Suppressor macrophage treated with lipopolysaccharide for 4 hours (primary cell): ENCODE measurements at regions not wholly inside any gene's neighbourhood (a gene's known extent, or its start where the extent isn't known, plus 50 kb on each side); places are given as distances from the start of the nearest gene placed in this dataset.
"Not testable (repeated sequence)": the region's sequence is repeated elsewhere in the genome, so short reads cannot be mapped to it uniquely, and the experiment has no call there.

Source experiments
- DNase-seq: peaks from one replicate; pipeline ENCODE4 v3.0.0-alpha.2; 2020

DNA sequence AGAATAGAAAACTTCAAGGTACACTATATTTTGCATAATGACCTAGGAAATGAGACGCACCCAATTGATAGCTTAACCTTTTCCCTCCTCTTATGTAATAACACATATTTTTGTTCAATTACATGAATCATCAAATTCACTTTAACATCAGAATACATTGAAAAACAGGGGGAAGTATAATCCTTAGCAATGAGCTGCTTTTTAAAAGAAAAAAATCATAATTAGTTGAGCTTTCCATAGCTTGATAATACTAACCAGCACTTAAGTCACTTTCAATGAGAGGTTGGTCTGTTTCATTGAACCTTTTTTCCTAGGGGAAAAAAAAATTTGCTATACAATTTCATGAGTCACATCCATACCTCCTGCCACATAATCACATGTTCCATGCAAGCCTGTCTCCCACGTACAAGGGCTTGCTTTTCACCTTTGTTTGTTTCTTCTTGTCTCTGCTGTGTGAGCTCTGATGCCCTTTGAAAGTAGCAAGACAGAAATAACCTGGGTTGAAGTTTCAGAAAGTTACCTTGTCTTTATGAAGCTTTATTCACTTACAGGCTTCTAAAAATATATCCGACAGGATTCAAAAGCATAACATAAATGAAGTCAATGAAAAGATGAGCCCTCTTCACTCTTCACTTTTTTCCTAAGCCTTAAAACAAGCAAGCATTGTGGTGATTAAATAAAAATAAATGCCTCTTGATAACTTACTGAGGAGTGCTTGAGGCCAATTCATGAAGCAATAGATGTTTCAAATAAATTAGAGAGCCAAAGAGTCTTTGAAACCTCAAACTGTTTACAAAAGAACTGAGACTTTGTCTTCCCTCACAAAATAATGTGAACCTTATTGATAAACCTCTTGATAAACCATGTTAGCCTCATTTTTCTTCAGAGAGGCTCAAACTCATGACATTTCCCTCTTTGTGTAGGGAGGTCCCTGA is 108.5 kb downstream of the FEM1C start:
- no peak for DNase-seq

DNA sequence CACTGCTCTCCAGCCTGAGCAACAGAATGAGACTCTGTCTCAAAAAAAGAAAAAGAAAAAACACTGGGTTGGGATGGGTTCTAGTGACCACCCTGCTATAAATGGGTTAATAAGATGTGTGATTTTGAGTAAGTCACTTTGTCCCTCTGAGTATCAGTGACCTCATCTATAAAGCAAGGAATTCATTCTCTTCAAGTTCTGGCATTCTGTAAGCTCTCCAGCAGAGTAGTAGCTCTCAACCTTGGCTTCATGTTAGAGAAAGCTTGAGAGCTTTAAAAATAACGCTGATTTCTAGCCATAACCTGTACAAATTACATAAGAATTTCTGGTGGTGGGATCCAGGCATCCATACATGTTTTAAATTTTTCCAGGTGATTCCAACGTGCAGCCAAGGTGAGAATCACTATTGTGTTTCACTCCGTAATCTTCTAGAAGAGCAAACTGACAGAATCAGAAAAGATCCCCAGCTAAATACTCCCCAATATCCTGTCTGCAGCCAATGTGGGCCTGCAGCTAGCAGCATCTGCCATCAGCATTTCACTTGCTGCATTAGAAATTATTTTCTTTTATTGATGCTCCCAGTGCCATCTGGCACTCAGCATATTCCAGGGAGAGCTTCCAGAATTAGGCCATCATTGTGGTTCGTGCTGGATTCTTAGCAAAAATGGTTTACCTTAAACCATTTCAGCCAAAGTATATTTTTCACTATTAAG is 109.4 kb downstream of the FEM1C start:
- DNase-seq = no peak

DNA sequence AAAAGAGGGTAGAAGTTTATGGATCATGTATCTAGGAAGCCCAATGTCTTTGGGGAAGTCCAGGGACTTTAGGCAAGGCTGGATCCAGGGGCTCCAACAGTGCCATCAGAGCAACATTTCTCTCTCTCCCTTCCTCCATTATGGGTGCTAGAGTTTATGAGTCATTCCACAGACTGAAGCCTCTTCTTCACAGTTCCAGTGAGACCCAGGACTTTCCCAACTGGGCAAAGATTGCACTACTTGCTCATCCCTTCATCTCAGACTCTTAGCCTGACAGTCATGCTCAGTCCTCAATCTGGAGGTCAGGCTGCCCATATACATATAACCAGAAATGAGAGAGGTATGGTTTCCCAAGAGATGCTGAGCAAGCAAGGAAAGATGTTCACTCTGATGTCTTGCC is 110.7 kb downstream of the FEM1C start:
- peak; percentile 53 for DNase-seq

DNA sequence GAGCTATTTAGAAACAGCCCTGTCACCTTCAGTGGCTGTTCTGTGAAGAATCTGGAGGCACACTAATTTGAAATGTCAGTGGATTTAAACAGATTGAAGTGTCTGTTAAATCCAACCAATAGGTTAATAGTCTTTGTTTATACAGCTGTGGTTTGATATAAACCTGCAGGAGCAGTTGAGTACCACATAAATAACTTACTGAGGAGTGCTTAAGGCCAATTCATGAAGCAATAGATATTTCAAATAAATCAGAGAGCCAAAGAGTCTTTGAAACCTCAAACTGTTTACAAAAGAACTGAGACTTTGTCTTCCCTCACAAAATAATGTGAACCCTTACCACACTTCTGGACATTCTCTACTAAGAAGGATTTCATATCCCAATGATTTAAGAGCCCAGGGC is 111.9 kb downstream of the FEM1C start:
- no peak for DNase-seq

DNA sequence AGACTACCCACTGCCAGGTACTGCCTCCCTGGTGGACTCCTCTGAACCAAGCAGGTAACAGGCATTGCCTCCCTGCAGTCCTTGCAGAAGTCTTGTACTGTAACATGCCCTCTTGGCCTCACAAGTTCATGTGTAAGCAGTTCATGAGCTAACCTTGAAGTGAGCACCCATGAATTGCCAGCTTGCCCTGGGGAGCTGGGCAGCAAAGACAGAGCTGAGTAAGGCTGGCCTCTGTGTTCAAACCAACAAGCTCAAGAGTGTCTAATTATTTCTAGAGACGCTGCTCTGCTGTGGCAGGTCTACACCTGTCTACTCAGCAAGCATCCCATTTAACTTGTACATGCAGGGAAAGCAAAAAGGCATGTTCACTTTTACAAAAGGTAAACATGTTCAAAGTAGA is 113.5 kb downstream of the FEM1C start:
- DNase-seq = no peak

DNA sequence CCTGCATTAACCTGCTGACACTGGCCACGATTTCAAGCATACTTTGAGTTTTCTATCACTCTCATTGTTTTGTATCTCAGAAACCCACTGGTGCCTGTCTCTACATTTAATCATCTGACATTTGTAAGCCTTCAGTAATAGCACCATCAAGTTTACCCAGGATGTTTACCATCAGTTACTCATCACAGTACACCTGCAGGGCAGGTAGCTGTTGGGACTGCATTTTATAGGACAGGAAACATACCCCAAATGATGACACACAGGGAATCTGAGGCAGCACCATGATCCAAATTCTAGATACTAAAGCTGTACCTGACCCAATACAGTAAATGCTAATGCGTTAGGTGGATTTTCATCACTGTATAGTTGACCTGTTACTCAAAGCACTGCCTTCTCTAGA is 114.2 kb downstream of the FEM1C start:
- no peak for DNase-seq

DNA sequence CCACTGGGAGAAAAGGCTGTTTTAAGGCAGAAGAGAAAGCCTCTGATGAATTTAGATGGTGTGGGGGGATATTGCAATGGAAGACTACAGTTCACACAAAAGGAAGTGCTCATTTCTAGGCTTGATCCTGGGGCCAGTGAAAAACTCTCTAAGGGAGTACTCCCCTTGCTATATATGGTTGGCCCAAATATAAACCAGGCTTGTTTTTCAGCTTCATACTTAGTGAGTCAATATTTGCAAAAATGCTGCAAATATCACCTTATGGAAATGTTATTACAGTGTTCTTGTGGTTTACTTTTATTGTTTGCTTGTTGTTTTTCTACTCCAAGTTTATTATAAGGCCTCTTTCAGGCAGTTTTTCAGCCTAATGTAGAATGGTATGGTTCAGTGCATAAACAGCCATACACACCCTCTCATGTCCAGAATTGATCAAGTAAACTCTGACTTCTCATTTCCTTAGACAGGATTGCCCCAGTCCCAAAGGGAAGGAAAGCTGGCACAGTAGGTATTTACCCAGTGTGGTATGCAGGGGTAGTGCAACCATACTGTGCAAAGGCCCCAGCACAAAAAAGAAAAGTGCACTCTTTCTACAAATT is 115.1 kb downstream of the FEM1C start:
- DNase-seq = no peak

DNA sequence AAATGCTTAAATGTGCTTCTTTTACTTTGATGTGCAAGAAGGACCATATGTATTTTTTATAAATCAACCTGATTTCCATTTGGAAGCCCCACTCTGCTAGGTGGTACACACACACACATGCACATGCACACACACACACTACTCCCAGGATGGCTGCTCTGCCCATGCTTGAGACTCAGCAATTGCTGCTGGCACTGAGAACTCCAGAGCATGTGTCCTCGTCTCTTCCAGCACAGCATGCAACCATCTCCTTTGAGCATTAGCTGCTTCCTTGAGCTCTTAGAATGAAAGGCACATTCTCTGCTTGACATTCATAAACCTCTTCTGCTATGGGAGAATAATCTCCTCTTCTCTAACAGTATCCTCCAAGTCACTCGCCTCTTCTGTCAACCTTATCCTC is 115.9 kb downstream of the FEM1C start:
- DNase-seq = no peak

DNA sequence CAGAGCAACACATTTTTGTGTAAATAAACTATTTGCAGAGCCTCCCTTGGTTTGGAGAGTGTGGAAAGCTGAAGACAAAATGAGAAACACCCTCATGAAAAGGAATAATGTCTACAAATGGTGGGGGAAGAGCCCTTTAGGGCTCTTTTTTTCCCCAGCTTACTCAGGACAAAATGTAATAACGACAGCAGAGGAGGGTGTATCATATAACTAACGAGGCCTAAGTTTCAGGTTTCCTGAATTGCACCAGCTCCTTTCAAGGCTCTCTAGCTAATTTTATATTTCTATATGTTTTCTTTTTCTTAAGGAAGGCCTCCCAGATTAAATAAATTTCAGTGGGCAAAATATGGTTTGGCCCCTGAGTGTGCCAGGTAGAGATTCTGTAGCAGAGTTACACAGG is 116.3 kb downstream of the FEM1C start:
- no peak for DNase-seq

DNA sequence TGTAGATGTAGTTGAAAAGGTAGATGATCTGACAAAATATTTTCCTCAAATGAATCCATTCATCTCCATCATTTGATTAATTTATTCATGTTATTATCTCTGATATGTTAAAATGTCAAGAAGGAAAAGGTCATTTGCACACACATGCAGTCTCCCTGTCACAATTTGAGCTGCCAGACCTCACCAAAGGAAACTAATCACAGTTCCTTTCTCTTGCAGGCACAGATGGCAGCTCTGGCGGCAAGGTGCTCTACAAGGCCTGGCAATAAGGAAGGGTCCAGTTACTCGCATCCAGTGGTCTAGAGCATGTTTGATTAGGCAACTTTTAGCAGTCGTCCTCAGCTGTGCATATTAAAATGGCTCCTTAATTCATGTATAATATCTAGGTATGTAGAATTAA is 120.1 kb downstream of the FEM1C start:
- DNase-seq = no peak

DNA sequence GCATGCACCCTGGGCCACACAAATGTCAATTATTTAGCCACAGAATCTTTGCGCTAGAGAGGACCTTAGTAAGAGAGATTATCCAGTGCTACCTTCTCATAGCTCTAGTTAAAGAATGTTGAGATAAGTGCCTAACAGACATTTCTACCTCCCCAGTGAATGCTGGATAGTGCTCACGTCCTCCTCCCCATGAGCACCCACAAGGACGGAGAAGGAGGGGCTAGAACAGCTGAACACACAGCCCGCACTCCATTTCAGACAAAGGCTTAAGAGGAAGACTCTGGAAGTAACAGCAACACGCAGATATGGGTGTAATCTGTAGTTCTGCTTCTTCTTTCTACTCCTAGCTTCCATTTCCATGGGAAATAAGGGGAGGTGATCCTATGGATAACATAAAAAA is 120.5 kb downstream of the FEM1C start:
- DNase-seq = no peak

DNA sequence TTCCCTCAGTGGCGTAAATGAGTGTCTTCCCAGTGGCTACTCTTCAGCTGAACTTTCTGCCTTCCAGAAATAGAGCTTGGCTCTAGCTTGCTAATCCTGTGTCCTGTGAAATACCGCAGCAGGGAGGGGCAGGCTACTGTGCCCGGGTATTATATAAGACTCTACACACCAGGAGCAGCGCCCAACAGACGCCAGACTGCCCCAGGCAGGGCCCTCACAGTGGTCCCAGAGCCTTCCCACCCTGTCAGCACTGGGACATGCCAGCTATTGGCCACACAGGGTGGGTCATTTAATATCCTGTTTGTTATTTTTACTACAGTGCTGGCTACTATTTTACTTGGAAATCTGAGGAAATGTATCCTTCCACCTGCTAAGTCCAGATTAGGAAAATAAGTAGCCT is 121.0 kb downstream of the FEM1C start:
- DNase-seq = no peak

DNA sequence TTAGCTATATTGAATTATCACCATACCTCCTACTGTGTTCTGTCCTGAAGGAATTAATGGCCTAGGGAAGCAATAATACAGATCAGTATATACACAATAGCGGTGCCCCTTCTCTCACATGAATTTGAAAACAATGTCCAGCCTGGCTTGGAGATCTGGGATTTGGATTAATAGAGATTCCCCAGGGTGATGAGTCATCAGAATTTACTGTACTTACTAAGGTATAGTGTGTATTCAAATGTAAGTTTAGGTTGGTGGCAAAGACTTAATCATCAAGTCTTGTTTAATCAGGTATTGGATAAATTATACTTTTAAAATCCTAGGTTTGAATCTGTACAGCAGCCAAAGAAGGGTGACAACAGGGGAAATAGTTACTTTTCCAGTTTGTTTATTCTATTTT is 121.5 kb downstream of the FEM1C start:
- DNase-seq = no peak

DNA sequence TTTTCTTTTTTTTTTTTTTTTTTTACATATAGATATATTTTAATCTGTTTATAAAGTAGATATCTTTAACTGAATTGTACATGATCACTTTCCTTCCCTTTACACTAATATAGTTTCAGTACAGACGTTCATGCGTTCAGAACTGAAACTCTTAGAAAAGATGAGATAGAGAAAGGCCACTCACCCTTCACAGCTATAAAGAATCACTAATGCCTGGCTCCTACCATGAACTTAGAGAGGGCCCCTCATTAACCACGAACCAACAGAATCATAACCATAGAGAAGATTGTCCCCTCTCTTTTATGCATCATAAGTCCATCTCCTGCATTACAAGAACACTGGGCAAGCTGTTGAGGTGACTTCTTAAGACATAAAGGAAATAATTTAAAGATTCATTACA is 123.8 kb downstream of the FEM1C start:
- not testable (repeated sequence) for DNase-seq

DNA sequence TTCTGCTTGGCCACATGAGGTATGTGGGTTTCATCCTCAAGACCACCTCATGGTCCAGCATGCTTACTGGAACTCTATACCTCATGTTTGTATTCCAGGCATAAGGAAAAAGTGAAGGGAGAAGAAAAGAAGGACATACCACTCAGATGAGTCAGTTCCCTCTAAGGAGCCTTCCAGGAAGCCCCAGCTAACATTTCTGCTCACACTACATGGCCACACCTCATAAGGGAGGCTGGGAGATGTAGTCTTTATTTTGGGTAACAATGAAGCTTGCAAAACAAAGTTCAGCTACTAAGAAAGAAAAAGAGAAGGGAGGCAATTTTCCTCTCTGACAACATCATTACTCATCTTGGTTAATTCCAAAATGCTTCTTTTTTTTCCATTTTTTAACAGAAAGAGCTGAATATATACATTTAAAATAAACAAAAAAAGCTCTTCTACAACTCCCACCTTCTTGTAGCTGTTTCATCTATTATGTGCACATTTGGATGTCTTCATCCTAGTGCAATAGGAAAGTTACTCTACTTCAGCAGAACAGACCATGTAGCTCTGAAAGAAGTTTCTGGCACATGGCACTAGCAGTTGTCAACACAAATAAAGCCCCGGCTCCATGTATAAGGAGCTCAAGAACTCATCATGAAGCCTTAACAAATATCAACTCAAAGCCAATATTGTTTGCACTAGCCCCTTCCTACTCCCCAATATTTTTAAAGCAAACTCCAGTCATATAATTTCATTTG is 123.6 kb upstream of the CCDC112 start:
- peak; percentile 89 for DNase-seq

DNA sequence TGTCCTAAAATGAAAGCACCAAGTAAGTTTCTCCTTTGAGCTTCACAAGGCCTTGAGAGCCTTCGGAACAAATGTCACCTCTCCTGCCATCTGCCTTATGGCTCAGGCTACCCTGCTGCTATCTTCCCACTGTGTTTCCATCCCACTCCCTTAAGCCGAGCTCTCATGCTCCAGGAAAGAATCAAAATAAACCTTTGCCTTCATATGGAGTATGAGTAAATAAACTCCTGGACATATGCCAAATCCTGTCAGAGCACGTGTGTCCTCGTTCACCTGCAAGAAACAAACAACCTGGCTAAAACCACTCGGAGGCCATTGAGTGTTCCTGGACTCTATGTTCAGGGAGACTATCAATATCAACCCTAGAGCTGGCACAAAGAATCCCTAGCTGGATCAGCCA is 122.3 kb upstream of the CCDC112 start:
- DNase-seq = no peak

DNA sequence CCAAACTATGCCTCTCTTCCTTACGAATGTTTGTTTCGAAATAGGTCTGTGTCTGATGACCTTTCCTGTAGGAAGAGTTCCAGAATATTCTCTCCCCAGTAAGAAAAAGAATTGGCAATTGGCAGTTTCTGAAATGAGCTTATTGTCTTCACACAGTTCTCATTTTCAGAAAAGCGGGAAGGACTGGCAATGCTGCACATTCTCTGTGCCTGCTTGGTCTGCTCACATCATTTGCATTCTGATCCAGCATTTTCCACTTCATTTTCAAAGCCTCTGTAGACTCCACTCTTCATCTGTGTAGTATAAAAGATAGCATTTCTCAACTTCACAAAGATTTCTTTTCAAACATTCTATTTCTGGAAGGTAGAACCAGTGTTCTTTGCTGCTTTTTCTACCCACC is 120.6 kb upstream of the CCDC112 start:
- no peak for DNase-seq

DNA sequence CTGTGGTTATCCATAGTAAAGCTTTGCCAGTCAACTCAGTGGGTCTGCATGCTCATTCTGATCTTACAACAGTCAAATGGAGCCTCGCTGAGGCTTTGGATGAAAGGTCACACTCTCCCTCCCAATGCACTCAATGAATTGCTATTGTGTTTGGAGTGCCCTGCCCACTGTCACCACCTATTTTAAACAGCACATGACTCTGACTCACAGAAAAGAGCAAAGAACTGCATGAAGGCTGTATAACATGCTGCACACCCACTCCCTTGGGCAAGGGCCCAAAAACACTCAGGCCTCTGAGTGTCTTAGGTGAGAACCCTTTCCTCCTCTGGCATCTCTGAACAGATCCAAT is 118.7 kb upstream of the CCDC112 start:
- DNase-seq = peak; percentile 62

DNA sequence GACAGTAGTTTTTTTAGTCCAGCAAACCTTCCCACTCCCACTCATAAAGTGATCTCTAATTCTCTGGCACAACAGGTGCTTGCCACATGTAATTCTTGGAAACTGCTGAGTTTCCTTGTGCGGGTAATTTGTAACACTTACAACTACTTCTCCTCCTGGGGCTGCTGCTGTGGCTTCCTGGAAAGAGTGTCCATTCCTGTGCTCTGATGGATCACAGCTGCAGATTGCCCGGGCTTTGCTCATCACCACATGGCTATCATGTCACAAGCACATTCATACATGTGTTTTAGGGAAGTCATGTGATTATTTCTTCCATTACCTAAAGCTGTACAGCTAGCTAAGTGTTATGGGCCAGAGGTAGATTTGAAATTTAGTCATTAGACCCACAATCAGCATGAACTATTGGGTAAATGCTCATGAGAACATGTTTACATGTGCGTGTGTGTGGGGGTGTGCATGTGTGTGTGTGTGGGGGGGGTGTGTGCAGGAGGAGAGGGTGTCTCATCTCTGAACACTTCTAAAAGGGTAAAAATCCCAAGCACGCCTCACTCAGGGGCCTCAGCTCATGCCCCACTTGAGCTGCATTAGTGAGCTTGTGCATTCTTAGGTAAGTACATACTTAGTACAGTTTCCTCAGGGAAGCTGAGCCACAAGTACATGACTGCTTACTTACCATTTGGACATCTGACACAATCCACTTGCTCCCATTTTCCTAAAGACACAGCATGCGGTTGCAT is 118.1 kb upstream of the CCDC112 start:
- peak; percentile 87 for DNase-seq

DNA sequence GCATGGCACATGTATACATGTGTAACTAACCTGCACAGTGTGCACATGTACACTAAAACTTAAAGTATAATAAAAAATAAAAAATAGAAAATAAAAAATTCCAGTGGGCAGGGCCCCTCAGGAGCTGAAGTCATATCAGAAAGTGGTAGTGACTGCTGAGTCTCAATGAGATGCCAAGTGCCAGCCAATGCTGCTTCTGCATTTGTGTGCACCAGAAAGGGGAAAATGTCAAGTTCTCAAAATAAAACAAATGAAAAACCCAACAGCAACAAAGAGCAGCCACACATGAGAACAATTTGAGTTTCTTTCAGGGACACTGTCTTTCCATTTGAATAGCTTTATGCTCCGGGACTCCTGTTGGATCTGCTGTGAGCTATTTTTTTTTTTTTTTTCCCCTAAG is 117.2 kb upstream of the CCDC112 start:
- peak; percentile 51 for DNase-seq

DNA sequence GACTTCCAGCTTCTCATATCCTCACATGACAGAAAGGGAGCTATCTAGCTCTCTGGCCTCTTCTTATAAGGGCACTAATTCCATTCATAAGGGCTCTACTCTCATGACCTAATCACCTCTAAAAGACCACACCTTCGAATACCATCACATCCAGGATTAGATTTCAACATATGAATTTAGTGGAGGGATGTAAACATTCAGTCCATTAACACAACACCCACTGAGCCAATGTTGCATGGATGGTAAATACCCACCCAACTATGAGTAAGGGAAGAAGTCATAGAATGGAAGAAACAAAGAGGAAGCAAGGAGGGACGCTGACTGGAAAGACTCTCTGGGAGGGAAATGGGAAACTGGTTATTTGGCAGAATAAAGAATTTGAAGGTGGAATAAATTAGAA is 112.6 kb upstream of the CCDC112 start:
- DNase-seq = peak; percentile 54

DNA sequence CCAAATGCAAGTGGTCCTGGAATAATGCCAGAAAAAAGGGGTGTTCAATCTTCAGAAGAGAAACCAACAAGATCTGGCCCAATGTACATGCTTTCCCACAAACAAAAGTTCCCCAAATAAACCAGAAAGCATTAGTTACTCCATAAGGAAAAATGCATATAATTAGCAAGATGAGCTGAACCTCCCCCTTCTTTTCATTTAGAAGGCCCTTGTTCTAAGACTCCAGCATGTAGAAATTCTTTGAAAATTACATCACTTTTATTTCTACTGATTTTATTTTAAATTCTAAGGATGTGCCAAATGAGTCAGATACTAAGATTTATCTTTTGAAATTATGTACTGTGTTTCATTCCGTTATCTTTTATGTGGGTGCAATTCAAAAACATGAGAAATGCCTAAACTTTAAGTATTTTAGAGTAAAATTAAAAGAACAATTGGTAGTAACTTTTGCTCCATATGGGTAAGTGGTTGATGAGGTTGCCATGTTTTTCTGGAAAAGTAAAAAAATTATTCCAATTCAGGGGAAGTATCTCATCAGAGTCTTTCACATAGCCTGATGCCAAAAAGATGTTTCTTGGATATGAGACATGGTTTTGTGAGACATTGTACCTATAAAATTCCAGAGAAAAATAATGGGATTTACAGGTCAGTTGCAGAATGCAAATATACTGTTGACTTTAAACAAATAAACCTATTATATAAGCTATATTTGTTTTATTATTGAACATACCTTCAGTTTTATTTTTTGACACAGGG is 106.5 kb upstream of the CCDC112 start:
- no peak for DNase-seq
